IMR-90 (cell line): ENCODE measurements at regions not wholly inside any gene's neighbourhood (a gene's known extent, or its start where the extent isn't known, plus 50 kb on each side); places are given as distances from the start of the nearest gene placed in this dataset.

Experiments
- BHLHE40 ChIP-seq: fragments of 150-350 bp; IDR thresholded peaks from 2 replicates; pipeline ENCODE4 v1.6.1; 2016; ENCODE audit warnings: mild to moderate bottlenecking, low read depth, low read length
- CTCF ChIP-seq: conservative IDR thresholded peaks from 2 replicates; pipeline ENCODE4 v1.5.1; 2012; ENCODE audit warnings: mild to moderate bottlenecking, low read depth, low read length, improper control_type of control experiment
- POLR2A ChIP-seq: IDR thresholded peaks from 2 replicates; pipeline ENCODE4 v1.6.1; 2012; ENCODE audit warnings: mild to moderate bottlenecking, low read depth, low read length
- RFX5 ChIP-seq: IDR thresholded peaks from 2 replicates; pipeline ENCODE4 v1.8.0; 2012; ENCODE audit warnings: low read depth, mild to moderate bottlenecking, low read length, moderate library complexity
- SMC3 ChIP-seq: fragments of 150-350 bp; IDR thresholded peaks from 2 replicates; pipeline ENCODE4 v1.6.1; 2016; ENCODE audit warnings: low read depth, mild to moderate bottlenecking, antibody characterized with exemption, low read length, moderate library complexity
- USF2 ChIP-seq: fragments of 150-350 bp; IDR thresholded peaks from 2 replicates; pipeline ENCODE4 v1.6.1; 2017; ENCODE audit warnings: mild to moderate bottlenecking, antibody characterized with exemption, low read length, low read depth

GRCh38 chr10:118473305-118473960 lies 122.0 kb downstream of the PRLHR start:
- TF ChIP-seq POLR2A (no peak), CTCF (no peak), BHLHE40 (no peak), USF2 (no peak), SMC3 (no peak), RFX5 (no peak)
